SK-N-SH (cell line): ENCODE measurements at regions not wholly inside any gene's neighbourhood (a gene's known extent, or its start where the extent isn't known, plus 50 kb on each side); places are given as distances from the start of the nearest gene placed in this dataset.
A peak's percentile ranks its signal among the peaks of the same experiment; 100 is the strongest.

Experiments used
- CTCF ChIA-PET: fragments of 300-600, 350-600 bp; formaldehyde crosslinking; extraction: SDS; loops from one replicate; lab custom pipeline; 2021; lab: Yijun Ruan, JAX
- POLR2A ChIA-PET: fragments of 350-600 bp; sonication (Branson Sonifier 250); formaldehyde crosslinking; extraction: SDS; loops from one replicate; lab custom pipeline; 2020; ENCODE audit warnings: antibody characterized with exemption, inconsistent platforms; lab: Yijun Ruan, JAX
- DNase-seq: peaks from one replicate; pipeline ENCODE4 v3.0.0; 2012
- H2AFZ ChIP-seq: fragments of 200-600 bp; sonication (generic); 2 replicates; pipeline ENCODE4 v1.8.1; 2016; ENCODE audit warnings: antibody characterized with exemption, mild to moderate bottlenecking, low read depth
- H3F3A ChIP-seq: fragments of 200-600 bp; sonication (generic); replicated peaks from 2 replicates; pipeline ENCODE3; 2016; ENCODE audit warnings: antibody characterized with exemption, mild to moderate bottlenecking; ENCODE audit not compliant: insufficient read depth
- H3K27ac ChIP-seq, 2 experiments: fragments of 200-500 bp in 1 of 2; fragments of 200-600 bp in 1 of 2; sonication (Bioruptor generic) in 1 of 2; sonication (generic), shearing (Covaris generic) in 1 of 2; 2 replicates each; pipeline versions ENCODE4 v1.5.1 to v1.6.1; 2014 to 2016; ENCODE audit warnings: low read depth in 2 of 2, inconsistent platforms in 1 of 2, low read length in 1 of 2, mild to moderate bottlenecking in 1 of 2, mixed read lengths in 1 of 2
- H3K27me3 ChIP-seq: fragments of 200-600 bp; sonication (generic), shearing (Covaris generic); 2 replicates; pipeline ENCODE4 v1.6.1; 2016; ENCODE audit warnings: mixed run types; ENCODE audit not compliant: insufficient read depth
- H3K36me3 ChIP-seq, 2 experiments: fragments of 200-500 bp in 1 of 2; fragments of 200-600 bp in 1 of 2; sonication (Bioruptor generic) in 1 of 2; sonication (generic) in 1 of 2; replicated peaks in 1 of 2; 2 replicates each; pipeline versions ENCODE3 to v1.5.1; 2014 to 2016; ENCODE audit warnings: low read length in 1 of 2, mild to moderate bottlenecking in 1 of 2; ENCODE audit not compliant: insufficient read depth in 2 of 2, control insufficient read depth in 1 of 2
- H3K4me1 ChIP-seq, 2 experiments: fragments of 200-500 bp in 1 of 2; fragments of 200-600 bp in 1 of 2; sonication (Bioruptor generic) in 1 of 2; sonication (generic), shearing (Covaris generic) in 1 of 2; 2 replicates each; pipeline versions ENCODE4 v1.5.1 to v1.6.1; 2014 to 2016; ENCODE audit warnings: low read depth in 1 of 2, low read length in 1 of 2, mixed run types in 1 of 2; ENCODE audit not compliant: insufficient read depth in 2 of 2, control insufficient read depth in 1 of 2
- H3K4me2 ChIP-seq: fragments of 200-600 bp; sonication (generic), shearing (Covaris generic); 2 replicates; pipeline ENCODE4 v1.6.1; 2017; ENCODE audit warnings: mixed run types
- H3K4me3 ChIP-seq, 2 experiments: fragments of 200-500 bp in 1 of 2; fragments of 200-600 bp in 1 of 2; sonication (Bioruptor generic) in 1 of 2; sonication (generic), shearing (Covaris generic) in 1 of 2; 2 replicates each; pipeline versions ENCODE4 v1.5.1 to v1.8.1; 2014 to 2016; ENCODE audit warnings: low read depth in 2 of 2, inconsistent platforms in 1 of 2, low read length in 1 of 2, mild to moderate bottlenecking in 1 of 2, mixed read lengths in 1 of 2, moderate library complexity in 1 of 2
- H3K79me2 ChIP-seq: fragments of 200-600 bp; sonication (generic); 2 replicates; pipeline ENCODE4 v1.8.1; 2017; ENCODE audit warnings: mild to moderate bottlenecking; ENCODE audit not compliant: insufficient read depth
- H3K9ac ChIP-seq: fragments of 200-600 bp; sonication (generic); 2 replicates; pipeline ENCODE4 v1.6.1; 2017; ENCODE audit warnings: mixed run types
- H3K9me2 ChIP-seq: fragments of 200-600 bp; sonication (generic); 2 replicates; pipeline ENCODE4 v1.6.1; 2017; ENCODE audit warnings: mixed run types
- H3K9me3 ChIP-seq: fragments of 200-600 bp; sonication (generic); 2 replicates; pipeline ENCODE4 v1.6.1; 2017; ENCODE audit warnings: mixed run types, mild to moderate bottlenecking, moderate library complexity
- H4K20me1 ChIP-seq: fragments of 200-600 bp; sonication (generic); 2 replicates; pipeline ENCODE4 v1.6.1; 2017; ENCODE audit warnings: mild to moderate bottlenecking, mixed run types; ENCODE audit not compliant: insufficient read depth
- CTCF ChIP-seq: fragments of 200-600 bp; sonication (generic); IDR thresholded peaks from 2 replicates; pipeline ENCODE4 v1.6.1; 2017; ENCODE audit warnings: antibody characterized with exemption, mild to moderate bottlenecking, moderate library complexity
- EP300 ChIP-seq, 2 experiments: IDR thresholded peaks; 2 replicates each; pipeline versions ENCODE4 v1.4.0 to v1.6.1; 2012; ENCODE audit warnings: borderline replicate concordance in 1 of 2, low read depth in 1 of 2, low read length in 1 of 2
- GABPA ChIP-seq: IDR thresholded peaks from 2 replicates; pipeline ENCODE4 v1.4.0; 2012; ENCODE audit warnings: low read depth, mild to moderate bottlenecking
- IRF3 ChIP-seq: fragments of 150-350 bp; IDR thresholded peaks from 2 replicates; pipeline ENCODE4 v1.6.1; 2016; ENCODE audit warnings: mild to moderate bottlenecking, low read depth, low read length
- JUND ChIP-seq: IDR thresholded peaks from 2 replicates; pipeline ENCODE4 v1.4.0; 2012
- MAX ChIP-seq: IDR thresholded peaks from 2 replicates; pipeline ENCODE4 v1.4.0; 2012; ENCODE audit warnings: low read depth
- MEF2A ChIP-seq: IDR thresholded peaks from 2 replicates; pipeline ENCODE4 v1.4.0; 2012; ENCODE audit warnings: low read depth, borderline replicate concordance
- MXI1 ChIP-seq: IDR thresholded peaks from 2 replicates; pipeline ENCODE4 v1.6.1; 2012; ENCODE audit warnings: mild to moderate bottlenecking, low read depth, low read length, improper control_type of control experiment
- NRF1 ChIP-seq: IDR thresholded peaks from 2 replicates; pipeline ENCODE4 v1.6.1; 2012; ENCODE audit warnings: low read depth, mild to moderate bottlenecking, low read length
- PBX3 ChIP-seq: IDR thresholded peaks from 2 replicates; pipeline ENCODE4; 2012
- POLR2AphosphoS5 ChIP-seq: IDR thresholded peaks from 2 replicates; pipeline ENCODE4 v1.6.1; 2012; ENCODE audit warnings: low read depth, low read length
- RAD21 ChIP-seq: IDR thresholded peaks from 2 replicates; pipeline ENCODE4 v1.6.1; 2012; ENCODE audit warnings: mild to moderate bottlenecking, low read length
- RXRA ChIP-seq: IDR thresholded peaks from 2 replicates; pipeline ENCODE4 v1.4.0; 2012; ENCODE audit warnings: low read depth, mild to moderate bottlenecking, borderline replicate concordance
- SIN3A ChIP-seq: IDR thresholded peaks from 2 replicates; pipeline ENCODE4 v1.6.1; 2012; ENCODE audit warnings: low read depth, mild to moderate bottlenecking, low read length, moderate library complexity, borderline replicate concordance
- TCF12 ChIP-seq: IDR thresholded peaks from 2 replicates; pipeline ENCODE4 v1.4.0; 2012
- TEAD4 ChIP-seq: IDR thresholded peaks from 2 replicates; pipeline ENCODE4 v1.4.0; 2012; ENCODE audit warnings: mild to moderate bottlenecking, borderline replicate concordance; ENCODE audit not compliant: insufficient read depth
- YY1 ChIP-seq: IDR thresholded peaks from 2 replicates; pipeline ENCODE4 v1.4.0; 2012; ENCODE audit warnings: low read depth, mild to moderate bottlenecking
- WGBS: methylation state at CpG from one replicate; pipeline ENCODE4 v1.1.6; 2017; ENCODE audit warnings: low lambda C conversion rate; 5-methylcytosine and 5-hydroxymethylcytosine counted together

- TF ChIP-seq NRF1: no peak
- no peak for TF ChIP-seq MEF2A
- TF ChIP-seq MAX: no peak
- no peak for TF ChIP-seq EP300 (IDR thresholded peaks at IDR 0.05; ENCODE audit: borderline replicate concordance in 1 of 2, low read depth in 1 of 2, low read length in 1 of 2)
- TF ChIP-seq JUND: no peak
- no peak for TF ChIP-seq MXI1
- TF ChIP-seq RAD21: no peak
- no peak for TF ChIP-seq TEAD4
- Histone ChIP-seq H2AFZ (no peak overlapping the region), H3K9ac (no peak overlapping the region), H3K4me2 (no peak overlapping the region), H3K79me2 (no peaks in the 10 kb centered on the region), H3K27me3 (no peaks in the 10 kb centered on the region), H3K9me3 (no peaks in the 10 kb centered on the region), H3F3A (no peaks in the 10 kb centered on the region), H3K4me1 (peaks cover 0 to 8% of the 10 kb centered on the region in 2 experiments; a peak in 1 of 4 replicates), H3K4me3 (no peak overlapping the region), H4K20me1 (no peaks in the 10 kb centered on the region), H3K9me2 (no peaks in the 10 kb centered on the region), H3K36me3 (no peaks in the 10 kb centered on the region), H3K27ac (no peak overlapping the region)
- DNase-seq: no peak
- ChIA-PET POLR2A (no interaction called here), CTCF (no interaction called here)
- 17% methylated on average over 1 of the region's 1 CpG for WGBS
Measured at GRCh38 chr16:47938272-47938671, 217.5 kb downstream of the ABCC12 start.

- 58% methylated on average over 8 of the region's 9 CpGs for WGBS
- Histone ChIP-seq H3K4me3 (no peak overlapping the region), H3F3A (no peaks in the 10 kb centered on the region), H3K4me1 (no peaks in the 10 kb centered on the region), H3K79me2 (no peaks in the 10 kb centered on the region), H3K9me3 (no peaks in the 10 kb centered on the region), H4K20me1 (no peaks in the 10 kb centered on the region), H3K36me3 (no peaks in the 10 kb centered on the region), H3K9me2 (no peaks in the 10 kb centered on the region)
- no peak for DNase-seq
- TF ChIP-seq POLR2AphosphoS5 (no peak), CTCF (peak; percentile 17; the same call in 1 of the 2 replicates)
- TF ChIP-seq, all 33 proteins: peak for 1
- POLR2A ChIA-PET: no interaction called here
- Histone ChIP-seq H3K4me2 (no peak overlapping the region), H3K27ac (no peak overlapping the region), H3K9ac (no peak overlapping the region), H3K27me3 (no peaks in the 10 kb centered on the region), H2AFZ (no peak overlapping the region)
- CTCF ChIA-PET: no interaction called here
Measured at GRCh38 chr16:47928008-47928407, 227.8 kb downstream of the ABCC12 start.

- Histone ChIP-seq H2AFZ (no peak overlapping the region), H4K20me1 (no peaks in the 10 kb centered on the region), H3K4me1 (no peaks in the 10 kb centered on the region), H3K9ac (no peak overlapping the region), H3K4me2 (no peak overlapping the region), H3K27me3 (no peaks in the 10 kb centered on the region), H3K9me3 (no peaks in the 10 kb centered on the region), H3K79me2 (no peaks in the 10 kb centered on the region), H3K36me3 (no peaks in the 10 kb centered on the region), H3K9me2 (no peaks in the 10 kb centered on the region), H3K4me3 (no peak overlapping the region), H3K27ac (no peak overlapping the region), H3F3A (no peaks in the 10 kb centered on the region)
- WGBS: 77% methylated on average over 6 of the region's 6 CpGs
- ChIA-PET CTCF (no interaction called here), POLR2A (no interaction called here)
- no peak for TF ChIP-seq YY1
- TF ChIP-seq TCF12: no peak
- no peak for TF ChIP-seq RXRA
- TF ChIP-seq MXI1: no peak
- TF ChIP-seq IRF3: no peak
- no peak for TF ChIP-seq GABPA
- no peak for TF ChIP-seq PBX3
- no peak for TF ChIP-seq SIN3A
- DNase-seq: no peak
Measured at GRCh38 chr16:47927330-47927729, 228.5 kb downstream of the ABCC12 start.
